Activated CD4-positive, alpha-beta T cell treated with anti-CD3 and anti-CD28 coated beads for 48 hours (primary cell): ENCODE measurements at regions not wholly inside any gene's neighbourhood (a gene's known extent, or its start where the extent isn't known, plus 50 kb on each side); places are given as distances from the start of the nearest gene placed in this dataset.
A peak's percentile ranks its signal among the peaks of the same experiment; 100 is the strongest.

Source experiments
- DNase-seq: peaks from one replicate; pipeline ENCODE4 v3.0.0-alpha.2; 2020

DNA sequence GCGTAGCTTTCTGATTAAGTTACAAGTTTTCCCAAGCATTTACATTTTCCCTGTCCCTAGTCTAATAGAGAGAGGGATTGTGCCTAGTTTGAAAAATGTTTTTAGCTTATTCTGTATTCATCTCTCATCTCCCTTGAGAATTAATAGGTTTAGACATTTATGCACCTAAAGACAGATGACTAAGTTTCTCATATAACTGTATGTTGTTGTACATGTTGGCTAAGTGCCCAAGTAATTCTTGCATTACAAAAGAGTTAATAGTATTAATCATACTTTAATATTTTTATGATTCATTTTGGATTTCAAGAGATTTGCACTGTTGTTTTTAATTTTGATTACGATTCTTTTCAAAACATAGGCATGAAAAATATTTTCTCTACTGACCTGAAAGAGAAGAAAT lies 109.0 kb upstream of the TBL1XR1 start:
- DNase-seq = no peak

DNA sequence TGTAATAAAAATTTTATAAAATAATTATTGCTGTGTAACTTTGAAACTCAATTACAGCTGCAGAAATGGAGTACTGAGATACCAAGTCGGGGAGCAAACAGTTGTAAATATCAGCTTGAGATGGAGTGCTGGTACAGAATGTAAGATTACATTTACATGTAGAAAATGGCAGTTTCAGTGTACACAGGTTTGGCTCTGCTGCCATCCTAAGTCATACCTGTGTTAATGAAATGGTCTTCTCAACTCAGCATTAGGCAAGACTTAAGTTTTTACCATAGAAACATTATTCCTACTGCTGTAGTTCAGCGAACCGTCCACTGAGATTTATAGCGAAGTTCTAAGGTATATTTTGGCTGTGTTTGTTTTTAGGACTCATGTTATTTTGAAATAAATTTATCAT lies 110.1 kb upstream of the TBL1XR1 start:
- no peak for DNase-seq

DNA sequence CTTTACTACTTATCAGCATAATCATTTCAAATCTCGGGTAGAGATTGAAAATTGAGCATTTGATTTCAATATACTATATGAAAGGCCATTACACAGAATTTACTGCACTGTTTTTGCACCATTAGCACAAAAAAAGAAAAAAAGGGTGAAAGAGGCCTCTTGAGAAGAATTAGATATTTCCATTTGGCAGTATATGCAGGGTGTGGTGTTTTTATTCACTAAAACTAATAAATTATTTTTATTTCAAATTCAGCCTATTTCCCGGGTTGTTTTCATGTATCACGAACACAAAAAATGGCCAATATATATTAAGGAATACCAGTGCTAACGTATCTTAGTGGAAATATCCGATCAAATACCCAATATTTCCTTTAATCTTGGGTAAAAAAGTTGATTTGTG lies 110.5 kb upstream of the TBL1XR1 start:
- no peak for DNase-seq

DNA sequence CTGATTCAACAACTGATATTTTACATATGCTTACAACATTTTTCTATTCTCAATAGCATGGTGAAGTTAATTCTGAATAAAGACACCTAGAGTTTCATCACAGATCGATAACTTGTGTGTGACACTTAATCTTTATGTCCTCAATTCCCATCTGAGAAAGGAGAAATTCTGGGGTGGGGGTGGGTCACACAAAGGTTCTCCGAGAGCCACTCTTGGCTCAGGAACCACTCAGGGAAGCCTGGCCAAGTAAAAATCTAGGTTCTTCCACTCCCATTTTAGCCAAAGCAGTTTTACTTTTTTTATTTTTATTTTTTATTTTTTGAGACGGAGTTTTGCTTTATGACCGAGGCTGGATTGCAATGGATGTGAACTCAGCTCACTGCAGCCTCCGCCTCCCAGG lies 111.0 kb upstream of the TBL1XR1 start:
- no peak for DNase-seq

DNA sequence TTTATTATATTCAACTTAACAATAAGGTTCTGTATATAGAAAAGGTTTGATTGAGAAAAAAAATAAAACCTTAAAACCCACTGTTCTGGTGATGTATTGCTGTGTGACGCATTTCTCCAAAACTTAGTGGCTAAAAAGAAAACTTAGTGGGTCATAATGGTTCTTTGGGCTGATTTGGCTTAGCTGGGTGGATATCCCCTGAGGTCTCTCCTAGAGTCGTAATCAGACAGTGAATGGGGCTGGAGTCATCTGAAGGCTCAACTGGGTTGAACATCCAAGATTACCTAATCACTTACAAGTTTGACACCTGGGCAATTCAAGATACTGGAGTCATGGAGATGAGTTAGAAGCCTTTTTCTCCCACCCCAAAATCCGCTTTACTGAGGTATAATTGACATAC lies 111.6 kb upstream of the TBL1XR1 start:
- no peak for DNase-seq

DNA sequence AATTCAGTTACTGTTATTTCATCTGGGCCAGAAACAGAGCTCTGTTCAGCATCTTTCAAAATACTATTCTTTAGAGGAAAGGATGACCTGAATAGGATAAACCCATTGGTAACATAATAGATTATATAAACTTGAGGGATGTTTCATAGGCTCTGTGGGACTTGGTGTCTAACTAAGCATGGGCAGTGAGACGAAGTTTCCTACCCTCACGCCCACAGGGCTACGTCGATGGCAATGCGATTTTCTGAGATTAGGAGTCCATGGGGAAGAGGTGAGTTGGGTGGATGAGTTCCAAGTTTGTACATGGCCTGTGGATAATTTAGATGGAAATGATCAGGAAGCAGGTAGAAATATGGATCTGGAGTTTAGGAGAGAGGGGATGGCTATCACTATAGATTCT lies 115.2 kb upstream of the TBL1XR1 start:
- peak; percentile 35 for DNase-seq

- no peak for DNase-seq
These were observed 117.6 kb upstream of the TBL1XR1 start for GRCh38 chr3:177314897-177315296.

GRCh38 chr3:177317247-177317646 lies 120.0 kb upstream of the TBL1XR1 start:
- DNase-seq = no peak

- no peak for DNase-seq
These were observed 121.3 kb upstream of the TBL1XR1 start for GRCh38 chr3:177318559-177318958.

DNA sequence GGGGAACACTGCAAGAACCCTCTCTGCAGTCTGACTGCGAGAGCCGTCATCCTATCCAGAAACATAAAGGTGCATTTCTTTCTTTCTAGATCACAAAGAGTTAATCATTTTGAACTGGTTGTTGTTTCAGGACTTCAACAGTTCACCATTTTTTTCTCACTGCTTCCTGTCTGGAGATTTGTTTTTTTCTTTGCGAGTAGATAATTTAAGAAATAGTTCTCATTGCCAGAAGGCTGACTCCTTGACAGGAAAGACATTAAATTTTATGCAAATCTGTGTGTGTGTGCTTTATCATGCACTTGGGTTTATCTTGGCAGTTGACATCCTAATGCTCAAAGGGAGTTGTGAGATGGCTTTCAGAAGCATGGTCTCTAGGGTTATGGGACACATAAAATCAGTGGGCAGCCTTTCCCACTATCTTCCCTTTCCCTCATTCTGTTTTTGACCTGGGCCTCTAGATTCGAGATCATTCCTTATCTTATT lies 123.5 kb upstream of the TBL1XR1 start:
- no peak for DNase-seq

- no peak for DNase-seq
These were observed 124.5 kb upstream of the TBL1XR1 start for GRCh38 chr3:177321819-177322218.

- no peak for DNase-seq
These were observed 125.6 kb upstream of the TBL1XR1 start for GRCh38 chr3:177322881-177323280.

- DNase-seq = no peak
These were observed 132.6 kb upstream of the TBL1XR1 start for GRCh38 chr3:177329854-177330253.

GRCh38 chr3:177330779-177331178 lies 133.5 kb upstream of the TBL1XR1 start:
- DNase-seq = no peak

- no peak for DNase-seq
These were observed 134.0 kb upstream of the TBL1XR1 start for GRCh38 chr3:177331203-177331835.

- DNase-seq = no peak
These were observed 135.7 kb upstream of the TBL1XR1 start for GRCh38 chr3:177332955-177333354.

DNA sequence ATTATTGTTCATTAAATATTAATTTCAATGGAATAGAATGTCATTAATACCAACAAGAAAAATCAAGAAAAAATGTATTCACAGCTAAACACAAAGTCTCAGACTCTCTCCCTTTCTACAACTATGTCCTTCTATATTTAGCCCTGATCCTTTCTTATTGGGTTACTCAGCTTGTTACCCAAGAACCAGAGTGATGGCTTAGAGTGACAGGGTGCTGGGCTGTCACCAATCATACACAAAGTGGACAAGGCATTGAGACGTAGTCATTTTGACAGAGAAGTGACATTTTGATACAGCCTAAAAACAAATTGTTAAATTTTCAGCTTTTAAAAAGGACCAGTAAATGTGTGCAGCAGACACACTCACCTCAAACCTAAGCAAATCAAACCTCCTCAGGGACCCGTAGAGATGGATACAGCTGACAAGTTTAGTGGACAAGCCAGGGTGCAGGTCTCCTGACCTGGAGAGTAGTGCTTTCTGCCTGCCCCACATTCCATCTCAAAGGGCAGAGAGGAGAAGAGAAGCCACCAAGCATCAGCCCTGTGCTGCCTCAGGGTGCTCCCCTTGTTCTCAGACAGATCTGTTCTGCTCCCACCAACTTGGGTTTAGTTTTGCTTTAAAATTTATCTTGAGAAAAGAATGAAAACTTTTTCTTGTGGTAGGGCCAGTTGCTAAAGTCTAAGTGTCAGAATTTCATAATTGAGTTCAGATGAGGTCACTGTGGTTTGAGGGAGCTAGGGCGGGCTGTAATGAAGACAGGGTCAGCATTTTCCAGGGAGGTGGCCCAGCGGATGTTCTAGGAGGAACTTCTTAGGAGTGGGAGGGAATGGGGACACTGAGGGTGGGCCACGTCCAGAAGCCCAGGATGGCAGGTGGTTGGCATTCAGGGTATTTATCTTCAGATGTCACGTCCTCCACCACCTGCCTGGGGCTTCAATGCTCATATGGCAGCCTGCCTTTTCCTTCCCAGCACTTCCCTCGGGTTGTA lies 136.5 kb upstream of the TBL1XR1 start:
- no peak for DNase-seq

DNA sequence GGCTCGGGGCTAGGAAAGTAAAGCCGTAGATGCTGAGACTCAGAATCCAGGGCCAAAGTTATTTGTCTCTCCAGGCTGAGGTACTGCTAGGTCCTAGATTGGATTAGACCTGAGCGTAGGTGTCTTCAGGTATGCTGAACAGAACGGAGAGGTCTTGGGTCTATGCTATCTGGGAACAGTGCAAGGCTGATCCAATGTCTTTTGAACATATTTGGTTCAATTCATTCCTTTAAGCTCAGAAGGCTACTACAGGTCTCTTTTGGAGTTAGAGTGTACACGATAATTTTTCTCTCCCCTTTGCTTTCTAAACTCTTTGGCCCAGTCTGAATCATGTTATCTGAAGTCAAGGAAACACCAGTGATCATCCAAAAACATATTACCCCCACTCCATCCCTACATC lies 137.5 kb upstream of the TBL1XR1 start:
- DNase-seq = no peak

GRCh38 chr3:177335728-177336127 lies 138.4 kb upstream of the TBL1XR1 start:
- DNase-seq = no peak

GRCh38 chr3:177336873-177337450 lies 139.7 kb upstream of the TBL1XR1 start:
- no peak for DNase-seq

GRCh38 chr3:177337541-177338331 lies 140.5 kb upstream of the TBL1XR1 start:
- peak; percentile 81 for DNase-seq

GRCh38 chr3:177338697-177339219 lies 141.5 kb upstream of the TBL1XR1 start:
- no peak for DNase-seq
